Gastroesophageal sphincter (tissue), 3 donors: ENCODE measurements at regions not wholly inside any gene's neighbourhood (a gene's known extent, or its start where the extent isn't known, plus 50 kb on each side); places are given as distances from the start of the nearest gene placed in this dataset.

Source experiments
- CTCF ChIP-seq, 4 experiments: fragments of 200-600 bp in 2 of 4; fragments of 450-650 bp in 2 of 4; sonication (generic) in 1 of 4; IDR thresholded peaks; one replicate each; pipeline ENCODE4 v1.5.1; 2017 to 2019; ENCODE audit warnings: antibody characterized with exemption in 4 of 4, mild to moderate bottlenecking in 2 of 4, moderate library complexity in 2 of 4
- EP300 ChIP-seq: sonication (generic); formaldehyde crosslinking; IDR thresholded peaks from one replicate; pipeline ENCODE4 v1.6.1; 2017; ENCODE audit warnings: antibody characterized with exemption, mild to moderate bottlenecking
- POLR2A ChIP-seq, 2 donors: fragments of 450-650 bp; IDR thresholded peaks; one replicate each; pipeline ENCODE4 v1.6.1; 2017; ENCODE audit warnings: antibody characterized with exemption in 2 of 2, mild to moderate bottlenecking in 2 of 2, moderate library complexity in 1 of 2

GRCh38 chr18:40932862-40933261 lies 1022.2 kb upstream of the PIK3C3 start:
- no peak for TF ChIP-seq CTCF (IDR thresholded peaks at IDR 0.05)
- no peak for TF ChIP-seq EP300
- TF ChIP-seq POLR2A (IDR thresholded peaks at IDR 0.05) = no peak
